Caco-2 (cell line): ENCODE measurements at regions not wholly inside any gene's neighbourhood (a gene's known extent, or its start where the extent isn't known, plus 50 kb on each side); places are given as distances from the start of the nearest gene placed in this dataset.

Experiments used
- BruUV-seq: library from RNA; stranded (reverse); fragments of 400-500 nt; replicated peaks from 2 replicates; lab custom pipeline; 2021; lab: Mats Ljungman, UMichigan
- CTCF ChIA-PET: fragments of 300-600 bp; sonication (Branson Sonifier 250); formaldehyde crosslinking; loops from one replicate; lab custom pipeline; 2022; ENCODE audit warnings: antibody characterized with exemption; lab: Charles Lee
- POLR2A ChIA-PET: fragments of 300-600 bp; sonication (Branson Sonifier 250); formaldehyde crosslinking; loops from one replicate; lab custom pipeline; 2022; ENCODE audit warnings: antibody characterized with exemption; lab: Charles Lee
- DNase-seq, 2 experiments: peaks; one replicate each; pipeline versions ENCODE4 v3.0.0 to v3.0.0-alpha.2; 2020 to 2022
- H3K27me3 ChIP-seq: replicated peaks from 2 replicates; pipeline ENCODE4 v1.6.0; 2011; ENCODE audit warnings: low read length; ENCODE audit not compliant: control insufficient read depth, insufficient read depth
- H3K36me3 ChIP-seq: 2 replicates; pipeline ENCODE4 v1.5.1; 2011; ENCODE audit warnings: low read length; ENCODE audit not compliant: control insufficient read depth, insufficient read depth
- H3K4me1 ChIP-seq: fragments of 250-450 bp; sonication (Bioruptor Pico); 2 replicates; pipeline ENCODE4 v1.5.1; 2020; ENCODE audit warnings: mild to moderate bottlenecking
- H3K4me3 ChIP-seq: 2 replicates; pipeline ENCODE4 v1.5.1; 2011; ENCODE audit warnings: low read depth, mild to moderate bottlenecking, control low read depth, low read length
- H3K9me3 ChIP-seq: fragments of 250-450 bp; sonication (Bioruptor Pico); 2 replicates; pipeline ENCODE4 v1.5.1; 2020; ENCODE audit warnings: mild to moderate bottlenecking, moderate library complexity
- H3K27ac Mint-ChIP-seq: one replicate; pipeline ENCODE4 v1.8.0; 2022; ENCODE audit warnings: mixed read lengths; ENCODE audit not compliant: unreplicated experiment
- H3K27me3 Mint-ChIP-seq: one replicate; pipeline ENCODE4 v1.8.0; 2022; ENCODE audit warnings: mixed read lengths; ENCODE audit not compliant: insufficient read depth, unreplicated experiment
- H3K36me3 Mint-ChIP-seq: one replicate; pipeline ENCODE4 v1.8.0; 2022; ENCODE audit warnings: mild to moderate bottlenecking, mixed read lengths; ENCODE audit not compliant: insufficient read depth, unreplicated experiment
- H3K4me1 Mint-ChIP-seq: one replicate; pipeline ENCODE4 v1.8.0; 2022; ENCODE audit warnings: low read depth, mixed read lengths; ENCODE audit not compliant: unreplicated experiment
- H3K4me3 Mint-ChIP-seq: one replicate; pipeline ENCODE4 v1.8.0; 2022; ENCODE audit warnings: mild to moderate bottlenecking, moderate library complexity, mixed read lengths; ENCODE audit not compliant: unreplicated experiment
- H3K9me3 Mint-ChIP-seq: one replicate; pipeline ENCODE4 v1.8.0; 2022; ENCODE audit warnings: mixed read lengths; ENCODE audit not compliant: unreplicated experiment
- intact Hi-C: fragments of 100-400 bp; cut with micrococcal nuclease; formaldehyde crosslinking; loops from one replicate; pipeline ENCODE4 v1.10.0; 2022; ENCODE audit not compliant: unreplicated experiment
- TF ChIP-seq, protein P1 (sequence below), 2 experiments: fragments of 200-600 bp in 1 of 2; IDR thresholded peaks; 1 replicate in 1 of 2; 2 replicates in 1 of 2; pipeline versions ENCODE4 v1.5.1 to v1.8.0; 2011 to 2022; ENCODE audit warnings: antibody characterized with exemption in 1 of 2, control low read depth in 1 of 2, inconsistent platforms in 1 of 2, low read depth in 1 of 2, low read length in 1 of 2, mild to moderate bottlenecking in 1 of 2, moderate library complexity in 1 of 2; ENCODE audit not compliant: insufficient read depth in 1 of 2, severe bottlenecking in 1 of 2, unreplicated experiment in 1 of 2

DNA sequence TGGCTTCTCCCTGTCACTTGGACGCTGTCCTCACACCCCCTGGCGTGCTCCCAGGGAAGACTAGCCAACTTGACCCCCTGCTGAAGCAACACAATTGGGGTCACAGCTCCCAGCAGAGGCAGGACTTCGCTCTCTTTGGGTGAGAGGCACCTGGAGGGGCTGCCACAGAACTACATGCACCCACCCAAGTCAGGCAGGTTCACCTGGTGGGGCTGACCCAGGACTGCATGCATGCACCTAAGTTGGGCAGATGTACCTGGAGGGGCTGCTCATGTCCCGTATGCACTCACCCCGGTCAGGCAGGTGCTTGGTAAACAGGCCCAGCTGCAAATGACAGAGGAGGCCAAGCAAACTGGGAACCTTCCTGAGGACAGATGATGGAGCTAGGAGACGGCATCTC, 154.3 kb upstream of the RPS6KA2 start:
- Mint-ChIP-seq H3K27ac (no peak overlapping the region), H3K36me3 (no peaks in the 10 kb centered on the region), H3K9me3 (no peaks in the 10 kb centered on the region), H3K27me3 (peaks cover 12% of the 10 kb centered on the region), H3K4me1 (no peaks in the 10 kb centered on the region), H3K4me3 (no peak overlapping the region)
- intact Hi-C loops: loop anchor here (10.0 kb wide), 1 partner anchor 83 kb away; no protein-coding TSS in a partner anchor
- H3K4me3 ChIP-seq: no peak overlapping the region
- H3K27me3 ChIP-seq: no peaks in the 10 kb centered on the region
- H3K9me3 ChIP-seq: no peaks in the 10 kb centered on the region
- ChIA-PET CTCF (no interaction called here), POLR2A (no interaction called here)
- no TSS peak for BruUV-seq
- no peaks in the 10 kb centered on the region for H3K4me1 ChIP-seq
- no peaks in the 10 kb centered on the region for H3K36me3 ChIP-seq
- TF ChIP-seq, protein P1, sequence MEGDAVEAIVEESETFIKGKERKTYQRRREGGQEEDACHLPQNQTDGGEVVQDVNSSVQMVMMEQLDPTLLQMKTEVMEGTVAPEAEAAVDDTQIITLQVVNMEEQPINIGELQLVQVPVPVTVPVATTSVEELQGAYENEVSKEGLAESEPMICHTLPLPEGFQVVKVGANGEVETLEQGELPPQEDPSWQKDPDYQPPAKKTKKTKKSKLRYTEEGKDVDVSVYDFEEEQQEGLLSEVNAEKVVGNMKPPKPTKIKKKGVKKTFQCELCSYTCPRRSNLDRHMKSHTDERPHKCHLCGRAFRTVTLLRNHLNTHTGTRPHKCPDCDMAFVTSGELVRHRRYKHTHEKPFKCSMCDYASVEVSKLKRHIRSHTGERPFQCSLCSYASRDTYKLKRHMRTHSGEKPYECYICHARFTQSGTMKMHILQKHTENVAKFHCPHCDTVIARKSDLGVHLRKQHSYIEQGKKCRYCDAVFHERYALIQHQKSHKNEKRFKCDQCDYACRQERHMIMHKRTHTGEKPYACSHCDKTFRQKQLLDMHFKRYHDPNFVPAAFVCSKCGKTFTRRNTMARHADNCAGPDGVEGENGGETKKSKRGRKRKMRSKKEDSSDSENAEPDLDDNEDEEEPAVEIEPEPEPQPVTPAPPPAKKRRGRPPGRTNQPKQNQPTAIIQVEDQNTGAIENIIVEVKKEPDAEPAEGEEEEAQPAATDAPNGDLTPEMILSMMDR (IDR thresholded peaks at IDR 0.05; ENCODE audit: insufficient read depth in 1 of 2, low read depth in 1 of 2, low read length in 1 of 2, severe bottlenecking in 1 of 2, unreplicated experiment in 1 of 2): no peak
- no peak for DNase-seq

DNA sequence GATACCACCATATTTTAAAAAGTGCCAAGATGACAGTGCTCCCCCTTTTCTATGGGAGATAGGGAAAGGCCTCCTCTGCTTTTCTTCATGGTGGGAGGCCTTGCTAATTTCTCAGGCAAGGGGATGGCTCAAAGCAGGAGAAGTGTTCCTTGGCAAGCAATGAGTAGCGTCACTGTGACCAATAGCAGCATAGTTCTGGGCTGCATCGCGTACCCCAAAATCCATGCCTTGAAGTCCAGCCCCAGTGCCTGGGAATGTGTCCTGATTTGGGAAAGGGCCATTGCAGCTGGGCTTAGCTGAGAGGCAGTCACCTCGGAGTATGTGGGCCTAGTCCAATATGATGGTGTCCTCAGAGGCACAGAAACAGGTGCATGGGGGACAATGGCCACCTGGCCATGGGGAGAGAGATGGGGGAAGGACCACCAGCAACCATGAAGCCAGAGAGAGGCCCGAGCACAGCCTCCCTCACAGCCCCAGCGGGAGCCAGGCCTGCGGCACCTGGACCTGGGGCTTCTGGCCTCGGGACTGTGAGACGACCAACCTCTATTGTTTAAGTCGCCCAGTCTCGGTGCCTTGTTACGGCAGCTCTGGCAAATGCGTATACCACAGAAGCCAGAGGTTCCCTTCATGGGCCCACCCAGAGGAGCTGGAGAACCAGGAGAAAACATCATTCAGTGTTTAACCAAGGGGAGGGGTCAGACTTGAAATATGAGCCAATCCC, 153.1 kb upstream of the RPS6KA2 start:
- intact Hi-C loops: loop anchor here (10.0 kb wide), 1 partner anchor 85 kb away; no protein-coding TSS in a partner anchor
- Histone ChIP-seq H3K4me3 (no peak overlapping the region), H3K27me3 (no peaks in the 10 kb centered on the region), H3K36me3 (no peaks in the 10 kb centered on the region), H3K4me1 (no peaks in the 10 kb centered on the region), H3K9me3 (no peaks in the 10 kb centered on the region)
- CTCF ChIA-PET: no interaction called here
- no TSS peak for BruUV-seq
- POLR2A ChIA-PET: no interaction called here
- no peak for DNase-seq
- H3K27me3 Mint-ChIP-seq: peaks cover 20% of the 10 kb centered on the region
- no peaks in the 10 kb centered on the region for H3K9me3 Mint-ChIP-seq
- TF ChIP-seq, protein P1 (IDR thresholded peaks at IDR 0.05; ENCODE audit: insufficient read depth in 1 of 2, low read depth in 1 of 2, low read length in 1 of 2, severe bottlenecking in 1 of 2, unreplicated experiment in 1 of 2): no peak
- H3K4me3 Mint-ChIP-seq: no peak overlapping the region
- H3K27ac Mint-ChIP-seq: no peak overlapping the region
- peaks cover 7% of the 10 kb centered on the region for H3K4me1 Mint-ChIP-seq
- no peaks in the 10 kb centered on the region for H3K36me3 Mint-ChIP-seq

DNA sequence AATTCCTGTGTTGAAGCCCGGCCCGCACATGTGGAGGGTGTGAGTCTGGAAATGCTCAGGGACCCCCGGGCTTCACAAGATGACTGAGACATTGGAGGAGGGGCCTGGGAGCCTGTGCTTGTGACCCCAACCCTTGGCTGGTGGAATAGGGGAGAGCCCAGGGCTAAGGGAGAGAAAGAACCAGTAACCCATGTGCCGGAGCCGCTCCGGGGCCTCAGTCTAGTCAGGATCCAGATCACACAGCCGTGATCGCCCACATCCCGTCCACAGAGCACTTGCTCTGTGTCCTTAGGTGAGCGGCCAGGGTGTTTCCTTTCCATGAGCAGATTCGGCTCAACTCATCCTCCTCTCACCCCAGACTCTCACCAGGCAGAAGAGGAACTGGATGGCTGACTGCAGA, 152.3 kb upstream of the RPS6KA2 start:
- Histone ChIP-seq H3K36me3 (no peaks in the 10 kb centered on the region), H3K9me3 (no peaks in the 10 kb centered on the region), H3K4me3 (no peak overlapping the region), H3K4me1 (no peaks in the 10 kb centered on the region), H3K27me3 (no peaks in the 10 kb centered on the region)
- H3K9me3 Mint-ChIP-seq: no peaks in the 10 kb centered on the region
- TF ChIP-seq, protein P1 (IDR thresholded peaks at IDR 0.05; ENCODE audit: insufficient read depth in 1 of 2, low read depth in 1 of 2, low read length in 1 of 2, severe bottlenecking in 1 of 2, unreplicated experiment in 1 of 2): no peak
- peaks cover 7% of the 10 kb centered on the region for H3K4me1 Mint-ChIP-seq
- H3K27ac Mint-ChIP-seq: no peak overlapping the region
- intact Hi-C loops: no loop called here
- DNase-seq: no peak
- no peaks in the 10 kb centered on the region for H3K36me3 Mint-ChIP-seq
- no peak overlapping the region for H3K4me3 Mint-ChIP-seq
- CTCF ChIA-PET: no interaction called here
- no TSS peak for BruUV-seq
- peaks cover 20% of the 10 kb centered on the region for H3K27me3 Mint-ChIP-seq
- POLR2A ChIA-PET: no interaction called here
